Fibroblast of the aortic adventitia (primary cell): ENCODE measurements at regions not wholly inside any gene's neighbourhood (a gene's known extent, or its start where the extent isn't known, plus 50 kb on each side); places are given as distances from the start of the nearest gene placed in this dataset.

ENCODE experiments used
- DNase-seq: peaks from one replicate; pipeline ENCODE4 v3.0.0-alpha.2; 2010; ENCODE audit warnings: low read depth
- H3K4me3 ChIP-seq: 2 replicates; pipeline ENCODE4 v1.5.1; 2011; ENCODE audit warnings: low read depth, mild to moderate bottlenecking, control low read depth, low read length, moderate library complexity
- TF ChIP-seq, protein P1 (sequence below): IDR thresholded peaks from 2 replicates; pipeline ENCODE4 v1.5.1; 2011; ENCODE audit warnings: mild to moderate bottlenecking, low read length, control low read depth, inconsistent platforms; ENCODE audit not compliant: insufficient read depth

DNA sequence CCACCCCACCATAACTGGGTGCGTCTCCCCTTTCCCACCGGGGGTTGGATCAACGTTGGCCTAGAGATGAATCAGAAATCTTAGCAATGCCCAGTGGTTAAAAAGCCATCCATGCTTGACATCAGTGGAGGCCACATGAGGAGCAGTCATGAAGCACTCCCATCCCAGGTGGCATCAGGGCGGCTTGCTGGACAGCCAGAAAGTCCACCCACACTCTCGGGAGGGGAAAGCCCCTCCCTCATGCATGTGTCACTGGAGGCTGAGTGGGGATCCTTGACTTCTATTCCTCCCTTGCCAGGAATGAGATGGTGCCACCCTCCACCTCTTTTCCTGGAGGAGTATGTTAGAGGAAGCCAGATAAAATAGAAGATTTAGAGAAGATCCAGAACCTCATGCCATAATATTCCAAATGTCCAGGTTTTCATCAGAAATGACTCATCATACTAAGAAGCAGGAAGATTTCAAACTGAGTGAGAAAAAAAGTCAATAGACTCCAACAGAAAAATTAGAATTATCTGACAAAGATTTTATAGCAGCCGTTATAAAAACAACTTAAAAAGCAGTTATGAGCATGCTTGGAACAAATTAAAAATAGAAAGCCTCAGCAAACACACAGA is 507.1 kb upstream of the ID2 start:
- H3K4me3 ChIP-seq: no peak overlapping the region
- TF ChIP-seq, protein P1, sequence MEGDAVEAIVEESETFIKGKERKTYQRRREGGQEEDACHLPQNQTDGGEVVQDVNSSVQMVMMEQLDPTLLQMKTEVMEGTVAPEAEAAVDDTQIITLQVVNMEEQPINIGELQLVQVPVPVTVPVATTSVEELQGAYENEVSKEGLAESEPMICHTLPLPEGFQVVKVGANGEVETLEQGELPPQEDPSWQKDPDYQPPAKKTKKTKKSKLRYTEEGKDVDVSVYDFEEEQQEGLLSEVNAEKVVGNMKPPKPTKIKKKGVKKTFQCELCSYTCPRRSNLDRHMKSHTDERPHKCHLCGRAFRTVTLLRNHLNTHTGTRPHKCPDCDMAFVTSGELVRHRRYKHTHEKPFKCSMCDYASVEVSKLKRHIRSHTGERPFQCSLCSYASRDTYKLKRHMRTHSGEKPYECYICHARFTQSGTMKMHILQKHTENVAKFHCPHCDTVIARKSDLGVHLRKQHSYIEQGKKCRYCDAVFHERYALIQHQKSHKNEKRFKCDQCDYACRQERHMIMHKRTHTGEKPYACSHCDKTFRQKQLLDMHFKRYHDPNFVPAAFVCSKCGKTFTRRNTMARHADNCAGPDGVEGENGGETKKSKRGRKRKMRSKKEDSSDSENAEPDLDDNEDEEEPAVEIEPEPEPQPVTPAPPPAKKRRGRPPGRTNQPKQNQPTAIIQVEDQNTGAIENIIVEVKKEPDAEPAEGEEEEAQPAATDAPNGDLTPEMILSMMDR: no peak
- DNase-seq: peak; percentile 49

DNA sequence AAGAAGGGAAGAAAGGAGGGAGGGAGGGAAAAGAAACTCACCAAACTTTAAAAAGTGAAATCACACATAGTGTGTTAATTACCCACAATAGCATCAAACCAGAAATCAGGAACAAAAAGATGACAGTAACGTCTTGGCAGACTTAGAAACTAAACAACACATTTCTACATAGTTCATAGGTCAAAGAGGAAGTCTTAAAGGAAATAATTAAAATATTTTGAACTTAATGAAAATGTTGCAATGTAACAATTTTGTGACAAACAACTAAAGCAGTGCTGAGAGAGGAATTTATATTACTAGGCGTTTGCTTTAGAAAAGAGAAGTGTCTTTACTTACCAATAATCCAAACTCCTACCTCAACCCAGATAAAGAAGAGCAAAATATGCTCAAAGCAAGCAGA is 505.0 kb upstream of the ID2 start:
- TF ChIP-seq, protein P1: no peak
- no peak for DNase-seq
- H3K4me3 ChIP-seq: no peak overlapping the region

DNA sequence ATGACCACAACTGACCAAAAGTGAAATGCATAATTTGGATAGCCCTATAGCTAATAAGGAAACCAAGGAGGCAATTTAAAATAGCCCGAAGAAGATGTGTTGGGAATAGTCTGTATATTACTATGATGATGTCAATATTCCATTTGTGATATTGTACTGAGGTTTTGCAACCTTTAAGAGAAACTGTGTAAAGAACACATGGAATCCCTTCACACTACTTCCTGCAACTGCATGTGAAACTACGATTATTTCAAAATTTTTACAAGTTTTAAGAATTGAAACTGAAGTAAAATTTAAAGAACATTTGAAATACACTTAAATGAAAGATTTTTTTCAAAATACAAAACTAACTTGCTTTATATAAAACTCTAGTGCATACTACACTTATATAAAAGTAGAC is 504.3 kb upstream of the ID2 start:
- TF ChIP-seq, protein P1: no peak
- no peak overlapping the region for H3K4me3 ChIP-seq
- no peak for DNase-seq

DNA sequence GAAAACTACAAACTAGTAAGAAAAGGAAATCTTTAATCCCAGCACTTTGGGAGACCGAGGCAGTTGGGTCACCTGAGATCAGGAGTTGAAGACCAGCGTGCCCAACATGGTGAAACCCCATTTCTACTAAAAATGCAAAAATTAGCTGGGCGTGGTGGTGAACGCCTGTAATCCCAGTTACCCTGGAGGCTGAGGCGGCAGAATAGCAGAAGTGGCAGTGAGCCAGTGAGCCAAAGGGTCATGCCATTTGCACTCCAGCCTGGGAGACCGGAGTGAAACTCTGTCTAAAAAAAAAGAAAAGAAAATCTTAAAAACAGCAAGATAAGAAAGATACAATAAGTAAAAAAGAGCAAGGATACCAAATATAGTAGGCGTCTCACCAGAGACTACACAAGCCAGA is 502.9 kb upstream of the ID2 start:
- TF ChIP-seq, protein P1: no peak
- DNase-seq: no peak
- H3K4me3 ChIP-seq: no peak overlapping the region

DNA sequence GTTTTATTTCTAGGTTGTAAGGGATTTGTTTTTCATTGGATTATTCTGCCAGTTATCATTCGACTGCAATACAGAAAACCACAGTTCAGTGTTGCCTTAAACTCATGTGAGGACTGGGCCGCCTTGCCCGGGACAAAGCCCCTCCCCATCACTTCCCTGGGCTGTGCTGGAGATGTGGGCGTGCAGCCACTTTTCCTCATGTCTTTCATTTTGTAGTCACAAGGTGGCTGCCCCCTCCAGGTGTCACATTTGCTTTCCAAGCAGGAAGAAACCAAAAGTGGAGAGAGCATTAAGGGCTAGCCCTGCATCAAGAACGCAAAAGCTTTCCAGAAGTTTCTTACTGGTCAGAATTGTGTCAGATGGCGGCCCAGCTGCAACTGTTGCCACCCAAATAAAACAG is 492.5 kb upstream of the ID2 start:
- no peak for DNase-seq
- no peak overlapping the region for H3K4me3 ChIP-seq
- TF ChIP-seq, protein P1: no peak

DNA sequence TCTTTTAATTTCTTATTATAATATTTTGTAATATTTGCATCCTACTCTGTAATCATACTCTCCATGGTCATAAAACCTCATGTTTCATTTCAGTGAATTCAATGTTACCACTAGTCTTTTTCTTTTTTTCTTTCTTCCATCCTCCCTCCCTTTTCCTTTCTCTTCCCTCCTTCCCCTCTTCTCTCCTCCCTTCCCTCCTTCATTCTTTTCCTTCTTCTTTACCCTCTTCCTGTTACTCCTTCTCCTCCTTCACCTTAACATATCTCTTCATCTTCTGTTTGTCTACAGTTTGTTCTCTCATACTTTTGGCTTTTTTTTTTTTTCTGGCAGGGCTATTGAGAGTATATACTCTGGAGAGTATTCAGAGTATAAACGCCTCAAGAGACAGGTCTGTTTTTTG is 491.6 kb upstream of the ID2 start:
- H3K4me3 ChIP-seq: no peak overlapping the region
- TF ChIP-seq, protein P1: no peak
- DNase-seq: no peak

DNA sequence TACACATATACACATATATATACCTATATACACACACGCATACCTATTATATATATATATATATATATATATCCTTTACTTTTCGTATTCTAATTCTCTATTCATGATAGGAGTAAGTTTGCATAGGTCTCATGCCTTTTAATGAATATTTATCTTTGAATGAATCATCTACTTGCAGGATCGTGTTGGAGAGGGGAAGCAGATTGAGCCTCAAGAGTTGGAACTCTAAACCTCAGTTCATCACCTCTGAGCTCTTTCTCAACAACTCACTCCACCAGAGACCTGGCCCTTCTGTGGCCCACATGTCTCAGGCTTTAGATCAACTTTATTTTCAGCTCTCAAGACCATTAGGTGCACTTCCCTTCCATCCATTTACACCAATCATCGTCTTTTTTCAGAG is 490.4 kb upstream of the ID2 start:
- no peak overlapping the region for H3K4me3 ChIP-seq
- no peak for DNase-seq
- TF ChIP-seq, protein P1: no peak
